ENCODE measurements at regions not wholly inside any gene's neighbourhood (a gene's known extent, or its start where the extent isn't known, plus 50 kb on each side); places are given as distances from the start of the nearest gene placed in this dataset.

GRCh38 chr12:126830778-126831680, 1435.9 kb upstream of the TMEM132C start:
- DNase-seq: no peak
- H3K27ac ChIP-seq: no peak overlapping the region
- H3K27me3 ChIP-seq: no peaks in the 10 kb centered on the region
- no peaks in the 10 kb centered on the region for H3K4me1 ChIP-seq
- TF ChIP-seq CTCF (IDR thresholded peaks at IDR 0.05): no peak
- no peak for TF ChIP-seq POLR2A (IDR thresholded peaks at IDR 0.05)
- H3K4me3 ChIP-seq: no peak overlapping the region
- no peaks in the 10 kb centered on the region for H3K36me3 ChIP-seq
- H3K9me3 ChIP-seq: peaks cover 0 to 4% (median 0%) of the 10 kb centered on the region in 4 donors

- no peak overlapping the region for H3K4me3 ChIP-seq
- peaks cover 0 to 8% (median 3%) of the 10 kb centered on the region in 4 donors for H3K9me3 ChIP-seq
- no peaks in the 10 kb centered on the region for H3K36me3 ChIP-seq
- H3K27me3 ChIP-seq: no peaks in the 10 kb centered on the region
- no peak for DNase-seq
- no peak overlapping the region for H3K27ac ChIP-seq
- no peaks in the 10 kb centered on the region for H3K4me1 ChIP-seq
- TF ChIP-seq POLR2A (IDR thresholded peaks at IDR 0.05) (no peak), CTCF (IDR thresholded peaks at IDR 0.05) (no peak)
Observed at GRCh38 chr12:126837697-126838096, 1429.3 kb upstream of the TMEM132C start.

- Histone ChIP-seq H3K4me3 (no peak overlapping the region), H3K4me1 (no peaks in the 10 kb centered on the region), H3K27ac (no peak overlapping the region), H3K9me3 (no peaks in the 10 kb centered on the region), H3K36me3 (no peaks in the 10 kb centered on the region), H3K27me3 (no peaks in the 10 kb centered on the region)
- TF ChIP-seq POLR2A (IDR thresholded peaks at IDR 0.05): no peak
- TF ChIP-seq CTCF (IDR thresholded peaks at IDR 0.05): no peak
- no peak for DNase-seq
Observed at GRCh38 chr12:126843915-126844669, 1422.9 kb upstream of the TMEM132C start.

GRCh38 chr12:126847005-126847629, 1419.9 kb upstream of the TMEM132C start:
- Histone ChIP-seq H3K4me1 (no peaks in the 10 kb centered on the region), H3K36me3 (no peaks in the 10 kb centered on the region), H3K27me3 (no peaks in the 10 kb centered on the region), H3K4me3 (no peak overlapping the region), H3K27ac (no peak overlapping the region), H3K9me3 (no peaks in the 10 kb centered on the region)
- no peak for DNase-seq
- TF ChIP-seq CTCF (IDR thresholded peaks at IDR 0.05): no peak
- TF ChIP-seq POLR2A (IDR thresholded peaks at IDR 0.05): no peak

- H3K27me3 ChIP-seq: no peaks in the 10 kb centered on the region
- no peak overlapping the region for H3K27ac ChIP-seq
- H3K4me1 ChIP-seq: no peaks in the 10 kb centered on the region
- H3K36me3 ChIP-seq: no peaks in the 10 kb centered on the region
- no peak overlapping the region for H3K4me3 ChIP-seq
- TF ChIP-seq POLR2A (IDR thresholded peaks at IDR 0.05) (no peak), CTCF (IDR thresholded peaks at IDR 0.05) (no peak)
- DNase-seq: no peak
- no peaks in the 10 kb centered on the region for H3K9me3 ChIP-seq
Observed at GRCh38 chr12:126855768-126856167, 1411.2 kb upstream of the TMEM132C start.
